Stimulated activated CD4-positive, alpha-beta T cell treated with anti-CD3 and anti-CD28 coated beads, TNF-alpha, amount 100 ng/mL, for 1 hour (primary cell): ENCODE measurements at regions not wholly inside any gene's neighbourhood (a gene's known extent, or its start where the extent isn't known, plus 50 kb on each side); places are given as distances from the start of the nearest gene placed in this dataset.

Experiments
- DNase-seq, 3 donors: peaks; one replicate each; pipeline ENCODE4 v3.0.0-alpha.2; 2020; ENCODE audit warnings: low read depth in 3 of 3, low spot score in 1 of 3

- no peak for DNase-seq
Observed at GRCh38 chr11:10932976-10933375, 75.1 kb upstream of the ZBED5 start.

- no peak for DNase-seq
Observed at GRCh38 chr11:10931761-10932670, 74.2 kb upstream of the ZBED5 start.

- DNase-seq = peak in 1 of 3 donors; percentile 15
Observed at GRCh38 chr11:10930972-10931760, 73.3 kb upstream of the ZBED5 start.

- DNase-seq = peak in 1 of 3 donors; percentile 12
Observed at GRCh38 chr11:10930224-10930971, 72.5 kb upstream of the ZBED5 start.

GRCh38 chr11:10927538-10927937, 69.7 kb upstream of the ZBED5 start:
- DNase-seq = no peak

GRCh38 chr11:10926801-10927211, 69.0 kb upstream of the ZBED5 start:
- no peak for DNase-seq

GRCh38 chr11:10925149-10925926, 67.5 kb upstream of the ZBED5 start:
- no peak for DNase-seq

GRCh38 chr11:10923882-10924281, 66.0 kb upstream of the ZBED5 start:
- no peak for DNase-seq

GRCh38 chr11:10922892-10923291, 65.0 kb upstream of the ZBED5 start:
- DNase-seq = no peak

- no peak for DNase-seq
Observed at GRCh38 chr11:10920875-10921274, 63.0 kb upstream of the ZBED5 start.

- DNase-seq = no peak
Observed at GRCh38 chr11:10920205-10920604, 62.4 kb upstream of the ZBED5 start.

- no peak for DNase-seq
Observed at GRCh38 chr11:10918698-10919097, 60.8 kb upstream of the ZBED5 start.

GRCh38 chr11:10918275-10918674, 60.4 kb upstream of the ZBED5 start:
- no peak for DNase-seq

GRCh38 chr11:10917802-10918201, 59.9 kb upstream of the ZBED5 start:
- no peak for DNase-seq

GRCh38 chr11:10916665-10917064, 58.8 kb upstream of the ZBED5 start:
- DNase-seq = no peak

GRCh38 chr11:10914050-10914449, 56.2 kb upstream of the ZBED5 start:
- DNase-seq = no peak

- DNase-seq = no peak
Observed at GRCh38 chr11:10913075-10913474, 55.2 kb upstream of the ZBED5 start.

- DNase-seq = no peak
Observed at GRCh38 chr11:10911907-10912306, 54.1 kb upstream of the ZBED5 start.

GRCh38 chr11:10909141-10909883, 51.5 kb upstream of the ZBED5 start:
- DNase-seq = no peak
